ENCODE measurements at regions not wholly inside any gene's neighbourhood (a gene's known extent, or its start where the extent isn't known, plus 50 kb on each side); places are given as distances from the start of the nearest gene placed in this dataset.
"Not testable (repeated sequence)": the region's sequence is repeated elsewhere in the genome, so short reads cannot be mapped to it uniquely, and the experiment has no call there.

GRCh38 chr22:48825802-48826520 lies 1001.7 kb downstream of the BRD1 start:
- no peak for DNase-seq (ENCODE audit: low read depth, low spot score)

DNA sequence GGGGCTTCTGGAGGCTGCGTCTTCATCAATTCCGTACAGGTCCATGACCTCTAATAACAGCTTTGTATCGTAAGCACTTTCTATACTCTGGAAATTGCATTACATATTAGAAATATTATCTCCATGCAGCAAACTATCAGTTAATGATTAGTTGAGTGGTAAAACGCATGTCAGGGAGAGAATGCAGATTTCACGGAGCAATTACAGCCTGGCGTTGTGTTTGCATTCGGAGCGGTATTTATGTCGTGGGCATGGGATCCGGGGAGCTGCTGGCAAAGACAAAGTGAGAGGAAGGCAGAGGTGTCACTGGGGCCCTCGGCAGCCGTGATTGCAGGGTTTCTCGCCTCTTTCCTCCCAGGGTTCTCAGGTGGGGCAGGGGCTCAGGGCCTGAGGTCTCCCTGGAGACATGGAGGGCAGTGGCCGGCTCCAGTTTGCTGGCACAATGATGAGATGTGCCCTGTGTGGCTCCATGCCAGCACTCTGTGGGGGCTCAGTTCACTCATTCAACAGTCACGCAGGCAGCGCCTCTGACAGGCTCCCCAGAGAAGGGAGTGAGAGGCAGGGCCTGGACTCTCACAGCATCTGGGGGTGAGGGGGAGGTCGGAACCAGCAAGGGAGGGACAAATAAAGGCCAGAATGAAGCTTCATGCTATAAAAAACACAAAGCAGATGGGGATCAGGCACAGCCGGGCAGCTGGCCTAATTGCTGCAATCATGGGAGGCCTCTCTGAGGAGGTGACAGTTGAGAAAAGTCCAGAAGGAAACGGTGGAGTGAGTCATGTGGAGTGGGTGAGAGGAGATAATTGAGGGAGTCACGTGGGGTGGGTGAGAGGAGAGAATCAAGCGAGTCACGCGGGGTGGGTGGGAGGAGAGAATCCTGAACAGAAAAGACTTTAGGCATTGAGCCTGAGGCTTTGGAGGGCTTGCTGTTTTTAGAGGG lies 1002.7 kb downstream of the BRD1 start:
- no peak for DNase-seq (ENCODE audit: low read depth, low spot score)

DNA sequence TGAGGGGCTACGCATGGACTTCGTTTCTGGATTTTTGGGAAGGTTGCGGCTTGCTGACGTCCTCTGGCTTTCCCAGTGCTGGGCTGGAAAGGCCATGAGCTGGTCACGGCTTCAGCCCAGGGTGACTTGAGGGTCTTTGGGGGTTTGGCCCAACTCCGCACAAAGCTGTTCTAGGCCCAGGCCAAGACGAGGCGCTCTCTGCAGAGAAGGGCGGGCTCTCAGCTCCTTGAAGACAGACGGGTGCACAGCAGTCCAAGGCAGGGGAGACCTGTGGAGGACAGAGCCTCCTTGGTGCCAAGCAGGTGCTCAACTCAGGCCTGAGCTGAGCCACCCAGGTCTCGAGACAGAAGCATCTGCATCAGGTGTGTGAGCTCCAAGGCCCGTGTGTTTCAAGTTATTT lies 1003.7 kb downstream of the BRD1 start:
- DNase-seq (ENCODE audit: low read depth, low spot score): no peak

GRCh38 chr22:48822278-48823233 lies 1005.1 kb downstream of the BRD1 start:
- DNase-seq (ENCODE audit: low read depth, low spot score): no peak

DNA sequence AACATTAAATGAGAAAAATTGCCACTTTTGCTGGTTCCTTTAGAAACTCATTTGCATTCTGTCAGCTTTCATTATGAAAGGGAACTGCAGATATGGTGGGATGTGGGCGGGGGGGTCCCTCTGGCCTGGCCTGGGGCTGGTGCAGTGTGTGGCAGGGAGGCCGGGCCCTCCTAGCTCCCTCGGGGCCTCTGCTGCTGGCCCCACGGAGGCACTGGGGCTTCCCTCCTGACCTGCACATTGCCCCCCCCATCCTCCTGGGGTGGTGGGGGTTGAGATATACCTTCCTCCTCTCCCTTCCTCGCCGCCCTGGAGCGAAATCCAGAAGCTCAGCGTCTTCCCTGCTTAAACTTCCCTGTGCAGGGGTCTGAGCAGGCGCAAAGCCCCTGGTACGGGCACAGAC lies 1005.9 kb downstream of the BRD1 start:
- no peak for DNase-seq (ENCODE audit: low read depth, low spot score)

- no peak for DNase-seq (ENCODE audit: low read depth, low spot score)
These were observed 1006.4 kb downstream of the BRD1 start for GRCh38 chr22:48821346-48821690.

- no peak for DNase-seq (ENCODE audit: low read depth, low spot score)
These were observed 1007.0 kb downstream of the BRD1 start for GRCh38 chr22:48820481-48821345.

- no peak for DNase-seq (ENCODE audit: low read depth, low spot score)
These were observed 1007.7 kb downstream of the BRD1 start for GRCh38 chr22:48819961-48820360.

DNA sequence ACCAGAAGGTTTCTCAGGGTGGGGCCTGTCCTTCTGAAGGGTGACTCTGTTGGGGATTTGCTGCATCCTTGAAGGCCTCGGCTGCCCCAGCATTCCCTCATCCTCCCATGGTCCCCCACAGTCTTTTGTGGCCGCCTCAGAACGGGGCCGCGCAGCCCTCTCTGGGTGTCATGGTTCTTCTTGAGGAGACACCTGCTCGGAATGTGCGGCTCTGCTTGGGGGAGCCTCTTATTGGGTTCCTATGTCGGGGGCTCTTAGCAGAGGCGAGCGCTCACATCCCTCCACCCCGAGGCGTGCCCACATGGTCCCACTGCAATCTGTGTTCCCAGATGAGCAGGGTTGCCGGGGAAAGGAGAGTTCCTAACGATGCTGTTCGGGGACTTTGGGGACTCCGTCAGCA lies 1008.4 kb downstream of the BRD1 start:
- DNase-seq (ENCODE audit: low read depth, low spot score): no peak

GRCh38 chr22:48817491-48817890 lies 1010.2 kb downstream of the BRD1 start:
- DNase-seq (ENCODE audit: low read depth, low spot score): not testable (repeated sequence)

DNA sequence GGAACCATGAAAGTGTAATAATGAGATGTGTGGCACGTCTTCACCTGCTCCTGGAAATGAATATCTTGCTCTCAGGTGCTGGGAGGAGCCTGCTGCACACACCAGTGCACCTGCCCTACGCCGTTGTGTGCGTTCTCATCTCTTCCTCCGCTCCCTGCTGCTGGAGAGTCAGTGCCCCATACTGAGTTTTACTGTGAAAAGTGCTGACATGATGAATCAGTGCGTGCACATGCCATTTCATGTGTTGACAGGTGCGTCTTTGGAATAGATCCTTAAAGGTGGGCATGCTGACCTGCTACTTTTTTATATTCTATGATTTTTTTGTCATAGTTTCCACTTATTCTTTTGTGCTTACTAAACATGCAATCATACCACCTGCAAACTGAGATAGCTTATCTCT lies 1015.8 kb downstream of the BRD1 start:
- DNase-seq (ENCODE audit: low read depth, low spot score): no peak

DNA sequence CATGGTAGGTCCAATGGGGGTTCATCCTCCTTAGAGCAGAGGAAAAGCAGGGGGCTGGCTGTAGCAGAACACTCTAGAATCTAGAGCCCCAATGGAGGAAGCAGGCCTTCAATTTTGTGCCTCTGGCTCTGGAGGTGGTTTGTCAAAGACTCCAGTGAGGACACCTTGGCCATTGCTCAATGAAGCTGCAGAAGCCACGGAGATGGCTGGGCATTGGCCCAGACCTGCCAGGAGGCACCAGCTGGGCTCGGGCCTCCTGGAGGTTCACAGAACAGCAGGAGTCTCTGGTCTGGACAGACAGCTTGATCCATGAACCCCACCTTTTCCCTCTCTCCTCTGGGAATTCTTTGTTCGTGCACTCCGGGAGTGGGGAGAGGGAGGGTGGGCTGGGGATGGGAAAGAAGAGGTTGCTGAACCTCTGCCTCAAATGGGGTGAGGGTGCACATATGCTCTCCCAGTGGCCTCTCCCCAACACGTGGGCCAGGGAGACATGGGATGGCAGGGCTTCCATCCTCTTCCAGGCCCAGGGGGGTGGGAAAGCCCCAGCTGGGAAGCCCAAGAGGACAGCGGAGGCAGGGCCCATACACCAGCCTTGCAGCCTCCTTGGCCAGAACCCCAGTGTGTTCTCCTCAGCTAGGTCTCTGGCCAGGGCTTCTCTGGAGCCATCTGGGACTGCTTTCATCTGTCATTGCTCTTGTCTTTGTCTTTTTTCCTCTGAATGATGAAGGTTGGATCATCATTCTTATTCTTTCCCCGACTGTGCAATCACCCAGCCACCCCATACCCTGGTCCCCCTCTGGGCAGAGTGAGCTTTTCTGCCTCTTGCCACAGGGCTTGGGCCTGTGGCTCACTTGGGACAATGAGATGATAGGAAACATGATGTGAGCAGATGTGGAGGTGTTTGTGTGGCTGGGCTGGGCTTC lies 1019.4 kb downstream of the BRD1 start:
- DNase-seq (ENCODE audit: low read depth, low spot score): no peak

DNA sequence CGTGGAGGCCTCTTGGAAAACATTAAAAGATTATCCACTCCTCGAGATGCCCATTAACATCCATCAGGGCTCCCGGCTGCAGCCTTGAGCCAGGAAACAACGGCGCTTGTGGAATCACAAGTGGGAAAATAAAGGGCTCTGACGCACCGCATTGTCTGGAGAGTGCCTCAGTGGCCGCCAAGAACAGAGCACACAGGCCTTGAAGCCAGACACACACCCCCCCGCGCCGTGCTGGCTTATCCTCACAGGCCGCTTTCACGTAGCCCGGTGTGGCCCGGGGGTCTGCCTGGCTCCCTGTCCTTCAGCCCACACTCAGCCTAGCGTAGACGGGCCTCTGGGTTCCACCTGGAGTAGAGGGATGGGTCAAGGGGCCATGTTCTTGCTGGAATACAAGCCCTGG lies 1020.5 kb downstream of the BRD1 start:
- DNase-seq (ENCODE audit: low read depth, low spot score): no peak

DNA sequence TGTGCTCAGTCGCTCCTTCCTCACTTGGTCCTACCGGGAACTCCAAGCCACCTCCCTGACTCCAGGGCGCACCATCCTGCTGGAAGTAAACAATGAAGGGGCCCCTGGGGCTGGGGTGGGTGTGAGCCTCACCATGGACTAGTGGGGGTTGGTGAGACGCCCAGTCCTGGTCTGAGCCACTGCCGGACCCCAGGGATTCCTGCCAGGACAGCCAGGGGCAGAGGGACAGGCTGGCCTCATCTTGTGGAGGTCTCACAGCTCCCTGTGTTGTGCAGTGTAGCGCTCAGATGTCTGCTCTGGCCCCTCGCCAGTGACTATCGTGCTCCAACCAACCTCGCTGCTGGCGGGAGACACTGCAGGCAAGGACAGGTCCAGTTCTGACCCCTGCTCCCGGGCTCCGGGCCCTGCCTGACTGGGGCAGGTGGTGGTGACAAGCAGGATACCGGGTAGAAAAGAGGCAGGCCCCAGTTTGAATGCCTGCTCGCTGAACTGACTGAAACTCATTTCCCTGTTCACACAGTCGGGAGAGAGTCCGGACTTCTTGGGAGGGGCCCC lies 1021.4 kb downstream of the BRD1 start:
- no peak for DNase-seq (ENCODE audit: low read depth, low spot score)

GRCh38 chr22:48805516-48805915 lies 1022.2 kb downstream of the BRD1 start:
- no peak for DNase-seq (ENCODE audit: low read depth, low spot score)

DNA sequence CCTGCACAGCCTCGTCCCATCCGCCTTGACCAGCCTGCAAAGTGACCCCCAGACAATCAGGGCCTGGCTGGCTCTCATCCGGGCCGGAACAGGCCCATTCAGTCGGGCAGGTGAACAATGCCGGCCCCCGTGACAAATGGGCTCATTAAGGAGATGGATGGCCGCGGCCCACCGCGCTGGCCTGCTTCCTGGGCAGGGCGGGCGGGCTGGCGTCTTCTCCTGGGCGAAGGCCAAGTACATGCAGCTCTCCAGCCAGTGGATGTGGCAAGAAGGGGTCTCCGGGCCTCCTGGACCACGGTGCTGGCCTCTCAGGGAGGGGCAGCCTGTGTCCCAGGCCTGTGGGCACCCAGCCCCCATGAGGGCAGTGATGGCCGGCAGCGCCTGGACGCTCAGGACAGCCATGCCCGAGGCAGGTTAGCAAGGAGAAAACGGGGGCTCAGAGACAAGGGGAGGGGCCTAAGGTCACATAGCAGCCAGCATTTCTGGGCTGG lies 1022.8 kb downstream of the BRD1 start:
- DNase-seq (ENCODE audit: low read depth, low spot score): no peak

DNA sequence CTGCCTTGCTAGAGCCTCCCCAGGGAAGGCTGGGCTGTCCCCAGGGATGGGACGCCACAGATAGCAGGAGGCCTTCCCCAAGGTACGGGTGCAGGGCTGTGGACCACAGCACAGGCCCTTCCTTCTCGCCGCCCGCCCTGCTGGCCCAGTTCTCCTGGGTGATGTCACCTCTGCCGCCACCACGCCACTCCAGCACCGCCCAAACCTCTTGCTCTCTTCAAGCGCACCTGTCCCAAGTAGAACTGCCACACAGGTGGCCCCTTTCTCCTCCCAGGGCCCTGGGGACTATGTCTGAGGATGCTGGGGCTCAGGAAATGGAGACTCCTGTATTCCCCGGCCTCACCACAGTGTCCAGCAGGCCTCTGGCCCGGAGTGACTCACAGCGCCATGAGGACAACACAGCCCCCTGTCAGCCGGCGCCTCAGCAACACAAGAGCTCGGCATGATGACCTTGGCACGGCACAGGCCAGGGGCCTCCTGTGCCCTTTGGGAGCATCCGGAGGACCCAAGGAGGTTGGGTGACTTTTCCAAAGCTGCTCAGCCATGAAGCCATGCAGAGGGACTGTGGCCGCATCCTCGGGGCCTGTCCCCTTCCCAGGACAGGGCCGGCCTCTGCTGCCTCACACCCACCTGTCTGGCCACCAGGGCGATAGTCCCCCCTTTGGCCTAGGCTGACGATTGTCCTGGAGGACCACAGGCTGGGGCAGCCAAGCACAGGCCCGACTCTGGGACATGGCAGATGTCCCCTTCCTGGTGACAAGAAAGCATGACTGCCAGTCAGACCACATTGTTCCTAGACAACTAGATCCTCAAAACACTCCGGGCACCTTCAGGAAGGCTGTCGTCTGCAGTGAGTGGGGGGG lies 1023.5 kb downstream of the BRD1 start:
- DNase-seq (ENCODE audit: low read depth, low spot score): no peak

DNA sequence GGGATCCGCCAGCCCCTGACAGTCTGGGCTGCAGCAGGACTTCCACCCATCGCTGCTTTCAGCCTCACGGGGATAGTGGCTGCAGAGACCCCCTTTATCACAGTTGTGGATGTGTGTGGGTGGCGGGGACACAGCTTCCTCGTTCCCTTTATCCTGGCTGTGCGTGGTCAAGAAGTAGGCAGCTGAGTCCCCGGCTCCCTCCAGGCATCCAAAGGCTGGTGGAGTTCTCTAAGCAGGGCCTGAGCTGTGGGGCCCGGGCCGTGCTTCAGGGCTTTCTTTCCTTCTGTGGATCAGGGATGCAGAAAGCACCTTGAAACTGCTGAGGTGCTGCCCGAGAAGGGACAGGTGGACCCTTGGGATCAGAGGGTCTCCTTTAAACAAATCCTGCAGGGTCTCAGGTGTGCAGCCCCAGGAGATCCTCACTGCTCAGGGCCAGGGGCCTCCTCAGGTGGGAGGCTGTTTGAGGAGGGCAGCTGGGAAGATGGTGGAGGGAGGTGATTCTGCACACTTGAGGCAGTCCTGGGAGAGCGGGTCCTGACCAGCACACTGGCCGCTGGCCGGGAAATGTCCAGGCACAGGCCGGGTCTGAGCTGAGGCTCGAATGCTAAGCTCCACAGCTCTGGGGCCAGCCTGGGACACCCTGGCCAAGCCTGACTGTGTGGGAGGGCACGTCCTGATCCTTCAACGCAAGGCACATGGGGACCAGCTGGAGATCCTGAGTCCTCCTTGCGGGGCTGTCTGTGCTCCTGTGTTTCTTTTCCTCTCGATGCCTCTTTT lies 1024.3 kb downstream of the BRD1 start:
- DNase-seq (ENCODE audit: low read depth, low spot score): no peak
